ENCODE measurements at regions not wholly inside any gene's neighbourhood (a gene's known extent, or its start where the extent isn't known, plus 50 kb on each side); places are given as distances from the start of the nearest gene placed in this dataset.
"Not testable (repeated sequence)": the region's sequence is repeated elsewhere in the genome, so short reads cannot be mapped to it uniquely, and the experiment has no call there.

DNA sequence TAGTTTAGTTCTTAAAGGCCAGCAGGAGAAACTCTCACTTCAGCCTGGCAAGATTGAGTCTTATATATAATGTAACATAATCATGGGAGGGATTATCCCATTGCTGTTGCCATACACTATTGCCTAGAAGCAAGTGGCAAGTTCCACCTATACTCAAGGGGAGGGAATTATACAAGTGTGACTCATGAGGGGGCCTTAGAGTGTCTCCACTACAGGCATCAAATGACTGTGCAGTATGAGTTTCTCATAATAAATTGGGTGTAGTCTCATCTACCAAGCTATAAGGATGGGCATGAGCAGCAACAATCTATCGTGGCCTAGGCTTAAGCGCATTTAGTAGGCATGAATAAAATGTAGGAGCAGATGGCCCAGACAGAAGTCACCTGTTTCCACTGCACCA lies 89.1 kb upstream of the C1GALT1C1 start:
- DNase-seq = no peak
- Mint-ChIP-seq H3K4me1 (no peaks in the 10 kb centered on the region), H3K27me3 (no peaks in the 10 kb centered on the region), H3K4me3 (no peak overlapping the region), H3K27ac (no peak overlapping the region), H3K9me3 (peaks cover 3% of the 10 kb centered on the region), H3K36me3 (no peaks in the 10 kb centered on the region)
- CTCF ChIA-PET = no interaction called here

DNA sequence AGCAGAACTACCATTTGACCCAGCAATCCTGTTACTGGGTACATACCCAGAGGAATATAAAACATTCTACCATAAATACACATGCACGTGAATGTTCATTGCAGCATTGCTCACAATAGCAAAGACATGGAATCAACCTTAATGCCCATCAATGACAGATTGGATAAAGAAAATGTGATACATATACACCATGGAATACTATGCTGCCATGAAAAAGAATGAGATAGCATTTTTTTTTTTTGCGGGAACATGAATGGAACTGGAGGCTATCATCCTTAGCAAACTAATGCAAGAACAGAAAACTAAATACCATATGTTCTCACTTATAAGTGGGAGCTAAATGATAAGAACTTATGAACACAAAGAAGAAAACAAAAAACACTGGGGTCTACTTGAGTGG lies 72.5 kb upstream of the C1GALT1C1 start:
- H3K4me3 Mint-ChIP-seq, H3K27ac Mint-ChIP-seq, DNase-seq, H3K4me1 Mint-ChIP-seq, H3K27me3 Mint-ChIP-seq, CTCF ChIA-PET: not testable (repeated sequence)
- Mint-ChIP-seq H3K9me3 (peaks cover 18% of the 10 kb centered on the region), H3K36me3 (peaks cover 15% of the 10 kb centered on the region)

DNA sequence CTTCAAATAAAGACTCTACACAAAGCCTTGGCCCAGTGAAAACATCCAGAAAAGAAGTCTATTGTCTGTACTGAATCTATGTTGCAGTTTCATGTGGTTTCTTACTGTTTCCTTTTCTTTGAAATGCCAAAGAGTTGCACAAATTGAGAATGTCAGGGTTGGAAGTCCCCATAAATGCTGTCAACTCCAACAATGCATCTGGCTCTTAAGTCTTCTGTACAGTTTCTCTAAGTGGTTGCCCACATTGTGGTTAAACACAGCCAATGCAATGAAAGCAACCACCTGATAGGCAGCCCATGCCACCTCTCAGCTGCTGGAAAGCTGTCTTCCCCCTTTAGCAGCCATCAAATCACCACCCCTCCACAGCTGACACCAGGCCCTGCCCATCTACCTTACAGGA lies 67.2 kb upstream of the C1GALT1C1 start:
- peak; percentile 72 for DNase-seq
- Mint-ChIP-seq H3K4me1 (peaks cover 24% of the 10 kb centered on the region), H3K4me3 (peak overlapping the region; percentile 3), H3K27ac (peak overlapping the region; percentile 98), H3K36me3 (peaks cover 25% of the 10 kb centered on the region), H3K9me3 (peaks cover 20% of the 10 kb centered on the region), H3K27me3 (no peaks in the 10 kb centered on the region)
- CTCF ChIA-PET = no interaction called here

DNA sequence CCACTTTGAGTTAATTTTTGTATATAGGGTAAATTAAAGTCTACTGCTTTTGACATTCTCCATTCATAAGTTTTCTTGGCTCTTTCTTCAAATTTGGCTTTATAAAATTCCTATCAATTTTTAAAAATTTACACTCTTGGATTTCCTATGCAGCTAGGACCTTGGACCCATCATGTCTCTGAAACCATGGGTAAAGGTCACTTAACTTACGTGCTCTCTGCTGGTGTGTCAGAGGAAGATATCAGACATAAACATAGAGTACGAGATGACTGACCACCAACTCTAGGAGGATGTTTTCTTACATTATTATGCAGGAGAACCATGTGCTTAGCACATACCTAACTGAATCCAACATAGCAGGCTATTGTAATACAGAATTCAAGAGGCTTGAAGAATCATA lies 62.5 kb upstream of the C1GALT1C1 start:
- CTCF ChIA-PET = no interaction called here
- Mint-ChIP-seq H3K4me3 (no peak overlapping the region), H3K36me3 (peaks cover 10% of the 10 kb centered on the region), H3K27ac (no peak overlapping the region), H3K27me3 (no peaks in the 10 kb centered on the region), H3K9me3 (peaks cover 2% of the 10 kb centered on the region), H3K4me1 (peaks cover 18% of the 10 kb centered on the region)
- no peak for DNase-seq

DNA sequence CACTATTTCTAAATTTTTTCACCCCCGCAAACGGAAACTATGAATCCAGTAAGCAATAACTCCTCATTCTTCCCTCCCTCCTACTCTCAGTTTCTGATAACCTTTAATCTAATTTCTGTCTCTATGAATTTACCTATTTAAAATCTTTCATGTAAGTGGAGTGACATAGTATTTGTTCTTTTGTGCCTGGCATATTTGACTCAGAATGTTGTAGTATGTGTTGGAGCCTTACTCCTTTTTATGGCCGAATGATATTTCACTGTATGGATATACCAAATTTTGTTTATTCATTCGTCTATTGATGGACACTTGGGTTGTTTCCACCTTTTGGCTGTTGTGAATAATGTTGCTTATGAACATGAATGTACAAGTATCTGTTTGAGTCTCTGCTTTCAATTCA lies 61.1 kb upstream of the C1GALT1C1 start:
- CTCF ChIA-PET = no interaction called here
- DNase-seq = no peak
- Mint-ChIP-seq H3K27me3 (no peaks in the 10 kb centered on the region), H3K4me3 (no peak overlapping the region), H3K27ac (no peak overlapping the region), H3K9me3 (no peaks in the 10 kb centered on the region), H3K36me3 (no peaks in the 10 kb centered on the region), H3K4me1 (peaks cover 9% of the 10 kb centered on the region)

DNA sequence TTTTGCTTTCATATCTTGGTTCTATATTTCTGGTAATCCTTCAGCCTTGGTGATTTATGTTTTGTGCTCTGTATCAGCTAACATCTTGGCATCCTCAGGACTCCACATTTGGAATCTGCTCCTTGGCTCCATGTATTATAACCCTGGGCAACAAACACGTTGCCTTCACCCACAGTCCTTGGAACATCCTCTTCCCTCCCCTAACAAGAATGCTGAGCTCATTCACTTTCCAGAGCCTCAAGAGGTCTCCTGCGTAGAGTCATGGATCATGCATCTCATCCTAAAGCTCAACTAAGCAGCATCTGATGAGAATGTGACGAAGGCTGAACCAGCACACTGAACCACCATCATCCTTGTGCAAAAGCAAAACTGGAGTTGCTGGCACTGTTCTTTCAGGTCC lies 60.5 kb upstream of the C1GALT1C1 start:
- peaks cover 6% of the 10 kb centered on the region for H3K4me1 Mint-ChIP-seq

DNA sequence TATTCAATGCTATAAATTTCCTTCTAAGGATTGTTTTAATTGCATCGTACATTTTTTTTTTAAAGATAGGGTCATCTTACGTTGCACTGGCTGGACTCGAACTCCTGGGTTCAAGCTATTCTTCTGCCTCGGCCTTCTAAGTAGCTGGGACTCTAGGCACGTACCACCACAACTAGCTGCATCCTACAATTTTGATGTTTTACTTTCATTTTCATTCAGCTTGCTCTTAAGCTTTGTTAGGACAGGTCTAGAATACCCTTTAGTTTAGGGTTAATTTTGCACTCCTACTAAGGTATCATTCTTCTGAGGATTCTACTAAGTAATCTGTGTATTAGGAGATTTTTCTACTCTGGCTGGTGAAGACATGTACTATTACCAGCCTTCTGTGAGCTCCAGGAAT lies 50.2 kb upstream of the C1GALT1C1 start:
- CTCF ChIA-PET = no interaction called here

More for the DNA sequence above, 60.5 kb upstream of the C1GALT1C1 start:
- no peaks in the 10 kb centered on the region for H3K36me3 Mint-ChIP-seq
- H3K4me3 Mint-ChIP-seq = no peak overlapping the region
- CTCF ChIA-PET = no interaction called here
- DNase-seq = no peak
- no peaks in the 10 kb centered on the region for H3K9me3 Mint-ChIP-seq
- H3K27ac Mint-ChIP-seq = no peak overlapping the region
- no peaks in the 10 kb centered on the region for H3K27me3 Mint-ChIP-seq

More for the DNA sequence above, 50.2 kb upstream of the C1GALT1C1 start:
- Mint-ChIP-seq H3K36me3 (peaks cover 2% of the 10 kb centered on the region), H3K27ac (peak overlapping the region; percentile 86), H3K9me3 (peaks cover 6% of the 10 kb centered on the region), H3K4me1 (peaks cover 10% of the 10 kb centered on the region), H3K4me3 (peak overlapping the region; percentile 11), H3K27me3 (no peaks in the 10 kb centered on the region)
- DNase-seq = no peak

Measured in activated naive CD4-positive, alpha-beta T cell treated with anti-CD3 and anti-CD28 coated beads, Interleukin-2, amount 10 ng/mL, durations not matched to agents 7 days and 5 days (primary cell).